Gastrocnemius medialis (tissue), 4 donors: ENCODE measurements at regions not wholly inside any gene's neighbourhood (a gene's known extent, or its start where the extent isn't known, plus 50 kb on each side); places are given as distances from the start of the nearest gene placed in this dataset.

Experiments
- ATAC-seq, 2 donors: fragments of 150-250 bp; one replicate each; pipeline ENCODE4 v1.9.1; 2016
- DNase-seq, 2 donors: peaks; one replicate each; pipeline ENCODE4 v3.0.0-alpha.2; 2019
- H3K27ac ChIP-seq, 4 donors: fragments of 200-600 bp; sonication (generic); 1 replicate in 1 of 4; 2 replicates in 3 of 4; pipeline ENCODE4 v1.5.1; 2016 to 2018; ENCODE audit warnings: mild to moderate bottlenecking in 2 of 4, moderate library complexity in 1 of 4
- H3K27me3 ChIP-seq, 3 donors: fragments of 200-600 bp; sonication (generic) in 2 of 3; 1 replicate in 1 of 3; 2 replicates in 2 of 3; pipeline versions ENCODE4 v1.5.1 to v1.6.0; 2016 to 2019; ENCODE audit warnings: mild to moderate bottlenecking in 1 of 3, moderate library complexity in 1 of 3
- H3K36me3 ChIP-seq, 2 donors: fragments of 200-600 bp; sonication (generic) in 1 of 2; one replicate each; pipeline ENCODE4 v1.5.1; 2017 to 2018
- H3K4me1 ChIP-seq, 2 donors: fragments of 200-600 bp; sonication (generic) in 1 of 2; one replicate each; pipeline ENCODE4 v1.5.1; 2016 to 2017; ENCODE audit warnings: mild to moderate bottlenecking in 2 of 2
- H3K4me3 ChIP-seq, 4 donors: fragments of 200-600 bp; sonication (generic) in 3 of 4; 1 replicate in 1 of 4; 2 replicates in 3 of 4; pipeline ENCODE4 v1.5.1; 2016 to 2019; ENCODE audit warnings: mild to moderate bottlenecking in 2 of 4
- H3K9me3 ChIP-seq, 3 donors: fragments of 200-600 bp; sonication (generic) in 2 of 3; 1 replicate in 1 of 3; 2 replicates in 2 of 3; pipeline ENCODE4 v1.5.1; 2016 to 2019
- POLR2A ChIP-seq, 2 donors: fragments of 450-650 bp; IDR thresholded peaks; one replicate each; pipeline ENCODE4 v1.6.1; 2017; ENCODE audit warnings: antibody characterized with exemption in 2 of 2, mild to moderate bottlenecking in 2 of 2, moderate library complexity in 2 of 2
- in situ Hi-C, 4 donors: fragments of 200-750 bp; cut with MboI; loops; one replicate each; pipeline versions ENCODE4 v1.15.0 to v1.8.0; 2017; ENCODE audit warnings: low sequenced_read_pairs in 4 of 4
- intact Hi-C: fragments of 100-400 bp; cut with DNase I; formaldehyde crosslinking; loops from one replicate; pipeline ENCODE4 v1.15.1; 2023; ENCODE audit warnings: low total_unique reads
- TF ChIP-seq, protein P1 (sequence below), 5 experiments: fragments of 450-650 bp in 3 of 5; fragments of 200-600 bp in 2 of 5; sonication (generic) in 2 of 5; IDR thresholded peaks in 4 of 5; conservative IDR thresholded peaks in 1 of 5; 1 replicate in 4 of 5; 2 replicates in 1 of 5; pipeline ENCODE4 v1.5.1; 2016 to 2019; ENCODE audit warnings: antibody characterized with exemption in 5 of 5, mild to moderate bottlenecking in 3 of 5, moderate library complexity in 3 of 5

DNA sequence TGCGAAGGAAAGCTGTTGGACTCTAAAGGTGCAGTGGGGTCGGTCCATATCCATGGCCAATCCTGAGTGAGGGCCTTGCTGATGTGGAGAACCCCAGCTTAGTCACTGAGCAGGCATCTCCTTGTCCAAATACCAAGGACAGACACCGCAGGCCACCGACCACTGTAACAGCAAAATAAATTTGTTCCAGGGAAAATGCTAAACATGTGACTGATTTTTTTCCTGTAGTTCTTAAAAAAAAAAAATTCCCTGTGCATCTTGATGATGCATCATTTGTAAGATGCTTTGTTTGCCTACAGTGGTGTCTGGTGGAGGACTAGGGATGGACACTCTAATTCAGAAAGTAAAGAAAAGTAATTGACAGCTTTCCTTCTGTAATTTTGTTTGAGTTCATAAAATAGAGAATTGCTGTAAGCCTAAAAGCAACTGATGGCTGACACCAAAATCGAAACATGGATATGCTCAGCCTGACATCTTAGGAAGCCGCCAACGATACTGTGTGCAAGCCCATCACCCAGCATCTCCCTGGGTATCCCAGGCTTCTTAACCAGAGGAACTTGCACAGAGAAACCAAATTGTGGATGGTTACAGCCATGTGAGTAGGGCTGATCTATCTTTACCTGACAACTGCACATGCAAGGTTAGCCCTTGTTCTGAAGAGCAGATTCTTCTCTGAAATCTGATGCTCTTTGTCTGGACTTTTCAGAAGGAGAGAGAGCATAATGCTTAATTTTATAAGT is 188.6 kb downstream of the ARL4C start:
- in situ Hi-C loops, result no loop called here
- H3K27ac ChIP-seq, result no peak overlapping the region
- ATAC-seq, result no peak

DNA sequence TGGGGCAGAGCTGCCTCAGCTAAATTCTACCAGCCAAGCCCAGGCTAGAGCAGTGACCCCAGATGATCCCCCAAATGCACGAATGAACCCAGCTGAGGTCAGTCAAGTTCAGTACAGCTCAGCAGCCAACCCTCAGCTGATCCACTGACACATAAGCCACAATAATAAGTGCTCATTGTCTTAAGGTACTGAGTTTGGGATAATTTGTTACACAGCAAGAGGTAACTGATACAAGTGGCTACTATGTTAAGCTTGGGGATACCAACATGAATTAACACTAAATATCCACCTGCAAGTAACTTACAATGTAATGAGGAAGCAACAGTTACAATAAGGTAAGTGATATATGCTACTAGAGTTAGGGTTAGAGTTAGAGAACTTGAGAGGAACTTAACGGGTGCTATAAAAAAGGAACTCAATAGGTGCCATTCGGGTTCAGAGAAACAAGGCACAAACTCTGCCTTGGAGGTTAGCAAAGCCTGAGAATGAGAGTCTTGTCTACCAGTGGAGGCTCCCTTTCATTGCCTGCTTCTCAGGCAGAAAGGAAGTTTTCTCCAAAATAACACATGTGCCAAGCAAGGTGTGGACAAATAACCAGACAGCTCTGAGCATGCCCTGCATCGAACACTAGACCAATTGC is 189.4 kb downstream of the ARL4C start:
- in situ Hi-C loops, result no loop called here
- DNase-seq (no peak), ATAC-seq (no peak)
- Histone ChIP-seq H3K9me3 (no peaks in the 10 kb centered on the region), H3K36me3 (no peaks in the 10 kb centered on the region), H3K4me3 (no peak overlapping the region), H3K27ac (no peak overlapping the region), H3K27me3 (no peaks in the 10 kb centered on the region), H3K4me1 (no peaks in the 10 kb centered on the region)
- TF ChIP-seq POLR2A (IDR thresholded peaks at IDR 0.05), result no peak
- TF ChIP-seq, protein P1, sequence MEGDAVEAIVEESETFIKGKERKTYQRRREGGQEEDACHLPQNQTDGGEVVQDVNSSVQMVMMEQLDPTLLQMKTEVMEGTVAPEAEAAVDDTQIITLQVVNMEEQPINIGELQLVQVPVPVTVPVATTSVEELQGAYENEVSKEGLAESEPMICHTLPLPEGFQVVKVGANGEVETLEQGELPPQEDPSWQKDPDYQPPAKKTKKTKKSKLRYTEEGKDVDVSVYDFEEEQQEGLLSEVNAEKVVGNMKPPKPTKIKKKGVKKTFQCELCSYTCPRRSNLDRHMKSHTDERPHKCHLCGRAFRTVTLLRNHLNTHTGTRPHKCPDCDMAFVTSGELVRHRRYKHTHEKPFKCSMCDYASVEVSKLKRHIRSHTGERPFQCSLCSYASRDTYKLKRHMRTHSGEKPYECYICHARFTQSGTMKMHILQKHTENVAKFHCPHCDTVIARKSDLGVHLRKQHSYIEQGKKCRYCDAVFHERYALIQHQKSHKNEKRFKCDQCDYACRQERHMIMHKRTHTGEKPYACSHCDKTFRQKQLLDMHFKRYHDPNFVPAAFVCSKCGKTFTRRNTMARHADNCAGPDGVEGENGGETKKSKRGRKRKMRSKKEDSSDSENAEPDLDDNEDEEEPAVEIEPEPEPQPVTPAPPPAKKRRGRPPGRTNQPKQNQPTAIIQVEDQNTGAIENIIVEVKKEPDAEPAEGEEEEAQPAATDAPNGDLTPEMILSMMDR (IDR thresholded peaks at IDR 0.05 in 4 of 5, conservative IDR thresholded peaks at IDR 0.05 in 1 of 5), result no peak
- intact Hi-C loops, result no loop called here

More for the DNA sequence above, 188.6 kb downstream of the ARL4C start:
- H3K36me3 ChIP-seq, result no peaks in the 10 kb centered on the region
- no peaks in the 10 kb centered on the region for H3K9me3 ChIP-seq
- H3K27me3 ChIP-seq, result no peaks in the 10 kb centered on the region
- DNase-seq, result no peak
- H3K4me3 ChIP-seq, result no peak overlapping the region
- H3K4me1 ChIP-seq, result no peaks in the 10 kb centered on the region
- intact Hi-C loops, result no loop called here
- TF ChIP-seq POLR2A (IDR thresholded peaks at IDR 0.05), result no peak
- TF ChIP-seq, protein P1 (IDR thresholded peaks at IDR 0.05 in 4 of 5, conservative IDR thresholded peaks at IDR 0.05 in 1 of 5), result no peak

DNA sequence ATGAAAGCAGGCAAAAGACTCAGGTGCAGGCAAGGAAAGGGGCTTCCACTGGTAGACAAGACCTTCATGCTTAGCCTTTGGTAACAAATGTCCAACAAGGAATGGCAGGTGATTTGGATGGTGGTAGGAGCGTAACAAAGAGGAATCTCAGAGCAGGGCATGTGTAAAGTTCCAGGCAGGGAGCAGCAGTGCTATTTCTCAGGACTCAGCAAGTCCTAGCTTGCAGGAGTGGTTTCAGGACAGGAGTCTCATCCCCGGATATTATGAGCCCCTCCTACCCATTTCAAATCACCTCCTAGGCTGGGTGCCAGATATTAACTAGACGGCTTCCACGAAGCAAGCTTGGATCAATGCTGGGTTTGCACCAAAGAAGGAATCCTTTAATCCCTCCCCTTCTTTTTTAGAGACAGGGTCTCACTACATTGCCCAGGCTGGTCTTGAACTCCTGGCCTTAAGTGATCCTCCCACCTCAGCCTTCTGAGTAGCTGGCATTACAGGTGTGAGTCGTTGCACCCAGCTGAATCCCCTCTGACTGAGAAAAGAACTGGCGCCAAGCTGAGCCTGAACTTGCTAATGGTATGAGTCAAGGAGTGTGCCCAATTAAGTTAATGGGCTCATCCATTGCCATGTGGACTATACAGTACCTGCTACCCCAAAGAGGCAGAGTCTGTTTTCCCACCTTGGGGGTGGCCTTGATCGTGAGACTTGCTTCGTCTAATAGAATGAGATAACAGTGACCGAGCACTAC is 190.3 kb downstream of the ARL4C start:
- no peak for ATAC-seq
- intact Hi-C loops (no loop called here), in situ Hi-C loops (no loop called here)
- Histone ChIP-seq H3K36me3 (no peaks in the 10 kb centered on the region), H3K4me3 (no peak overlapping the region), H3K9me3 (no peaks in the 10 kb centered on the region), H3K27ac (no peak overlapping the region), H3K27me3 (no peaks in the 10 kb centered on the region), H3K4me1 (no peaks in the 10 kb centered on the region)
- no peak for DNase-seq
- TF ChIP-seq, protein P1 (IDR thresholded peaks at IDR 0.05 in 4 of 5, conservative IDR thresholded peaks at IDR 0.05 in 1 of 5), result no peak
- no peak for TF ChIP-seq POLR2A (IDR thresholded peaks at IDR 0.05)

DNA sequence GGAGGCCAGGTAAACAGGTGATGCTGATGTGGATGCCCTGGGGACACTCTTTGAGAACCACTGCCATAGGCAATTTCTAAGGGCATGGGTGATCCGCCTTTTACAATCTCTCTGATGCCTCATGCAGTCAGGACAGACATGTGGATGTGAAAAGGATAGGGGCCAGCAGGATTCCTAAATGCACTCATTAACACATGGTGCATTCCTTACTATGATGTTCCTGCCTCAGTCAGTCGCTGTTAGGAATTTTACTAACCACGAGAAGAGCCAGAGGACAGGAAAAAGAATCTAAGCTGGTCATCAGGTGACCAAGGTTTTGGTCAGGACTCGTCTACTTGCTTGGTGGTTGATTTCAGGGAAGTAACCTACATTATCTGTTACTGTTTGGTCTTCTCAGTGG is 191.0 kb downstream of the ARL4C start:
- H3K9me3 ChIP-seq, result no peaks in the 10 kb centered on the region
- intact Hi-C loops (no loop called here), in situ Hi-C loops (no loop called here)

More for the DNA sequence above, 191.0 kb downstream of the ARL4C start:
- H3K27ac ChIP-seq, result no peak overlapping the region
- ATAC-seq (no peak), DNase-seq (no peak)
- H3K27me3 ChIP-seq, result no peaks in the 10 kb centered on the region
- no peaks in the 10 kb centered on the region for H3K36me3 ChIP-seq
- no peaks in the 10 kb centered on the region for H3K4me1 ChIP-seq
- H3K4me3 ChIP-seq, result no peak overlapping the region
- TF ChIP-seq, protein P1 (IDR thresholded peaks at IDR 0.05 in 4 of 5, conservative IDR thresholded peaks at IDR 0.05 in 1 of 5), result no peak
- no peak for TF ChIP-seq POLR2A (IDR thresholded peaks at IDR 0.05)
